ENCODE measurements at regions not wholly inside any gene's neighbourhood (a gene's known extent, or its start where the extent isn't known, plus 50 kb on each side); places are given as distances from the start of the nearest gene placed in this dataset.
A peak's percentile ranks its signal among the peaks of the same experiment; 100 is the strongest.

GRCh38 chr7:81029511-81029910 is 110.7 kb upstream of the SEMA3C start:
- peaks cover 1% of the 10 kb centered on the region; the same call in 1 of the 2 replicates for H3K27me3 Mint-ChIP-seq (ENCODE audit: insufficient read depth)
- no peak overlapping the region for H3K27ac Mint-ChIP-seq
- no peaks in the 10 kb centered on the region for H3K36me3 Mint-ChIP-seq (ENCODE audit: low read depth)
- DNase-seq: no peak
- TF ChIP-seq, protein P1, sequence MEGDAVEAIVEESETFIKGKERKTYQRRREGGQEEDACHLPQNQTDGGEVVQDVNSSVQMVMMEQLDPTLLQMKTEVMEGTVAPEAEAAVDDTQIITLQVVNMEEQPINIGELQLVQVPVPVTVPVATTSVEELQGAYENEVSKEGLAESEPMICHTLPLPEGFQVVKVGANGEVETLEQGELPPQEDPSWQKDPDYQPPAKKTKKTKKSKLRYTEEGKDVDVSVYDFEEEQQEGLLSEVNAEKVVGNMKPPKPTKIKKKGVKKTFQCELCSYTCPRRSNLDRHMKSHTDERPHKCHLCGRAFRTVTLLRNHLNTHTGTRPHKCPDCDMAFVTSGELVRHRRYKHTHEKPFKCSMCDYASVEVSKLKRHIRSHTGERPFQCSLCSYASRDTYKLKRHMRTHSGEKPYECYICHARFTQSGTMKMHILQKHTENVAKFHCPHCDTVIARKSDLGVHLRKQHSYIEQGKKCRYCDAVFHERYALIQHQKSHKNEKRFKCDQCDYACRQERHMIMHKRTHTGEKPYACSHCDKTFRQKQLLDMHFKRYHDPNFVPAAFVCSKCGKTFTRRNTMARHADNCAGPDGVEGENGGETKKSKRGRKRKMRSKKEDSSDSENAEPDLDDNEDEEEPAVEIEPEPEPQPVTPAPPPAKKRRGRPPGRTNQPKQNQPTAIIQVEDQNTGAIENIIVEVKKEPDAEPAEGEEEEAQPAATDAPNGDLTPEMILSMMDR (IDR thresholded peaks at IDR 0.05): no peak
- H3K9me3 Mint-ChIP-seq: no peaks in the 10 kb centered on the region
- peaks cover 7% of the 10 kb centered on the region; the same call in 1 of the 2 replicates for H3K4me1 Mint-ChIP-seq (ENCODE audit: low read depth)
- H3K4me3 Mint-ChIP-seq: no peak overlapping the region

GRCh38 chr7:81025360-81025759 is 106.5 kb upstream of the SEMA3C start:
- H3K9me3 Mint-ChIP-seq: no peaks in the 10 kb centered on the region
- H3K36me3 Mint-ChIP-seq (ENCODE audit: low read depth): no peaks in the 10 kb centered on the region
- H3K4me1 Mint-ChIP-seq (ENCODE audit: low read depth): no peaks in the 10 kb centered on the region
- H3K4me3 Mint-ChIP-seq: no peak overlapping the region
- H3K27me3 Mint-ChIP-seq (ENCODE audit: insufficient read depth): peaks cover 1% of the 10 kb centered on the region; the same call in 1 of the 2 replicates
- no peak overlapping the region for H3K27ac Mint-ChIP-seq
- TF ChIP-seq, protein P1 (IDR thresholded peaks at IDR 0.05): no peak
- DNase-seq: no peak

- Mint-ChIP-seq H3K36me3 (ENCODE audit: low read depth) (0 out of 2 replicates have a peak, but pooled peaks cover 4% of the 10 kb centered on the region), H3K27me3 (ENCODE audit: insufficient read depth) (no peaks in the 10 kb centered on the region)
- no peak for DNase-seq
Measured at GRCh38 chr7:81014908-81015307, 96.1 kb upstream of the SEMA3C start.

DNA sequence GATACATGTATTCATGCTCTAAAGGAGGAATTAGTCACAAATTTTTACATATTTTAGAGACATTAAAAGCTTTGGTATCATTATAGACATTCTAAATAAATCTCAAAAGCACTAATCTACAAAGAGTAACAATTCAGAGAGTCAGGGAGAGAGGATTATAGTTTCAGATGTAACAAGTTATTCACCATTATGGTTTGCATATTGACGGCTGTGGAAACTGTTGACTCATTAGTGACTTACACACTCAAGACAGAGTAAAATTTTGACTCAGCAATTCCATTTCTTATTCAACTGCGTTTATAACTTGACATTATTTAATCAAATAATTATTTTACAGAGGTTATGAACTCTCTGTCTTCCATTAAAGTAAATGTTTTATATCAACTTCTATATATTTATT is 95.4 kb upstream of the SEMA3C start:
- no peak for DNase-seq
- Mint-ChIP-seq H3K4me1 (ENCODE audit: low read depth) (peaks cover 12% of the 10 kb centered on the region), H3K36me3 (ENCODE audit: low read depth) (0 out of 2 replicates have a peak, but pooled peaks cover 4% of the 10 kb centered on the region), H3K27ac (no peak overlapping the region), H3K27me3 (ENCODE audit: insufficient read depth) (no peaks in the 10 kb centered on the region), H3K4me3 (no peak overlapping the region), H3K9me3 (no peaks in the 10 kb centered on the region; the same call in 1 of the 2 replicates)
- TF ChIP-seq, protein P1 (IDR thresholded peaks at IDR 0.05): no peak

More at GRCh38 chr7:81014908-81015307, 96.1 kb upstream of the SEMA3C start:
- Mint-ChIP-seq H3K4me1 (ENCODE audit: low read depth) (peaks cover 12% of the 10 kb centered on the region), H3K4me3 (no peak overlapping the region), H3K9me3 (no peaks in the 10 kb centered on the region; the same call in 1 of the 2 replicates), H3K27ac (no peak overlapping the region)
- TF ChIP-seq, protein P1 (IDR thresholded peaks at IDR 0.05): no peak

DNA sequence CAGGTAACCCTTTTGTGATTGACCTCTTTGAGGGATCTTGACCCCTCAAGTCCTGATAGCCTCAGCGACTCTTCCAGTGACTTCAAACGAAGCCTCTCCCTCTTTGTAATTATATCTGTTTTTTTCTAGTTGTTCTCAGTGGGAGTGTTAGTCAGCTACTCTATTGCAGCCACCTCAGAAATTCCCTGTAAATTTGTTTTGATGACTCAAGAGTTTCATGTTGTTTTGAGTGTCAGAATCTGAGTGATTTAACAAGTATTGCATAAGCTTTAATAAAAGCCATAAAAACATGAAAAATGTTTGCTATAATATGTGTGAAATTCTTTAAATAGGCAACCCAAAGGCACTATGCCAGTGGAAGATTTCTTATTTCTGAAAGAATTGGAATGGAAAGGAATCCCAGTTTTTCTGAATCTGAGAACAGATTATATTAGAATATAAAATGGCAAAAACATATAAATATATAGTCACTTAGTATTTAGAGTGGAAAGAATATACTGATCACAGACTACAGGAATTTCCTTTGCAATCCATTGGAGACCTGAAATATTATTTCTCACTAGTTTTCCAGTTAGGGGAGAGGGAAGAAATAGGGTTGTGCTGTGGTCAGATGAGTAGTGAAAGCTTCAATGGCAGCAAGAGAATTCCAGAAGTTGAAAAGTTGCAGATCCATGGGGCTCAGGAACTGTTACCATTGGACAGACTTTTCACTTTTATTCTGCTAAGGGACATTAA is 94.4 kb upstream of the SEMA3C start:
- Mint-ChIP-seq H3K4me3 (no peak overlapping the region), H3K9me3 (no peaks in the 10 kb centered on the region; the same call in 1 of the 2 replicates), H3K27me3 (ENCODE audit: insufficient read depth) (no peaks in the 10 kb centered on the region), H3K36me3 (ENCODE audit: low read depth) (0 out of 2 replicates have a peak, but pooled peaks cover 4% of the 10 kb centered on the region), H3K27ac (no peak overlapping the region; the same call in 1 of the 2 replicates), H3K4me1 (ENCODE audit: low read depth) (peaks cover 12% of the 10 kb centered on the region)
- TF ChIP-seq, protein P1 (IDR thresholded peaks at IDR 0.05): no peak
- peak; percentile 11 for DNase-seq
